ENCODE measurements at regions not wholly inside any gene's neighbourhood (a gene's known extent, or its start where the extent isn't known, plus 50 kb on each side); places are given as distances from the start of the nearest gene placed in this dataset.

DNA sequence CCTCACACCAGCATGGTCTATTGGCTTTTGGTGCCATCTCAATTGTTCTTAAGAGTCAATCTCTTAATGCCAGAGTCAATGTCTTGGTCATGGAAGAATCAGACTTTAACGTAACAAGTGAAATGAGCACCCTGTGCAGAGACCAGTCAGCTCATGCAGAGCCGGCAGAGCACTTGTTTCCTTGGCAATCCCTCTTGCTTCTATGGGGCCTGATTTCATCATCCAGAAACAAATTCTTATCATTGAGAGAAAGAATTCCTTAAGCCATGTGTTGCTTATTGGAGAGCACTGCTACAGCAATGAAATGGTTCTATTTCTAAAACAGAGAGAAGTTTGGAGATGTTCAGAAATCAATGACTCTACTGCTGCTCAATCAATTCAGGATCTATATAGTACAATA, 212.8 kb downstream of the IPMK start:
- no peaks in the 10 kb centered on the region for H3K9me3 Mint-ChIP-seq
- H3K4me3 Mint-ChIP-seq = no peak overlapping the region
- H3K27ac Mint-ChIP-seq = no peak overlapping the region
- H3K36me3 Mint-ChIP-seq (ENCODE audit: low read depth) = no peaks in the 10 kb centered on the region
- no peaks in the 10 kb centered on the region for H3K27me3 Mint-ChIP-seq
- no peaks in the 10 kb centered on the region for H3K4me1 Mint-ChIP-seq (ENCODE audit: low read depth)
- intact Hi-C loops (cut with micrococcal nuclease) = no loop called here

DNA sequence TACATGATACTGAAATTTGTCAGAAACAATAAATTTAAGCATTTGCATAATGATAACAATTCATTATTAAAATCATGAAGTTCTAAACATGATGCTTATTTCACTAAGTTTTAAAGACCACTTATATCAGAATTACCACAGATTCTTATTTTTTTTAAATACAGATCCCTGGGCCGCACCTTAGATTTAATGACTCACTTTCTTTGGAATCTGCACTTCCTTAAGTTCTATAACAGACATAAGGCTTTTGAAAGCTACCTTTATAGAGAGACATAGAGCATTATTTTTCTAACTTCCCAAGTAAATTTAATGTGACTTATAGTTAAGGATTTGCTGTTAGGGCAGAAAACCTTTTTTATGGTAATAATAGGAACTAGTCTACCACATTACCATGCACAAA, 214.9 kb downstream of the IPMK start:
- no peaks in the 10 kb centered on the region for H3K9me3 Mint-ChIP-seq
- no peak overlapping the region for H3K27ac Mint-ChIP-seq
- H3K36me3 Mint-ChIP-seq (ENCODE audit: low read depth) = no peaks in the 10 kb centered on the region
- no peak overlapping the region for H3K4me3 Mint-ChIP-seq
- no peaks in the 10 kb centered on the region for H3K4me1 Mint-ChIP-seq (ENCODE audit: low read depth)
- intact Hi-C loops (cut with micrococcal nuclease) = no loop called here
- no peaks in the 10 kb centered on the region for H3K27me3 Mint-ChIP-seq

DNA sequence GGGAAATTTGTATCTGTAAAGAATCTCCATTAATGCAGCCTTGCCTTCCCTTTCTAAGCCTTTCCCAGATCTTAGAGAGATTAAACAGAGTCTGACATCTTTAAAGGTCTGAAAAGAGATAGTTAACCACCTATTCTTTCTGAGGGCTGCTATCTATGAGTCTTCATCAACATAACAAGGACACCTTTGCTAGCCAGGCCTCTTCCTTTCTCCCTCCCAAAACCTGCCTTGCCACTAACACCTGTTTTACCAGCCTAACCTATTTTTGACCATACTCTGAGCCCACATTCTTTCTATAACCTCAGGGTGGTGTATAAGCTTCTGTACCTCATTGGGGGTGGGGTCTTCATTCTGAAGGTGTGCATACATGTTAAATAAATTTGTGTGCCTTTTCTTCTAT, 217.1 kb downstream of the IPMK start:
- H3K4me3 Mint-ChIP-seq = no peak overlapping the region
- no peaks in the 10 kb centered on the region for H3K27me3 Mint-ChIP-seq
- no peak overlapping the region for H3K27ac Mint-ChIP-seq
- intact Hi-C loops (cut with micrococcal nuclease) = no loop called here
- no peaks in the 10 kb centered on the region for H3K4me1 Mint-ChIP-seq (ENCODE audit: low read depth)
- H3K36me3 Mint-ChIP-seq (ENCODE audit: low read depth) = no peaks in the 10 kb centered on the region
- H3K9me3 Mint-ChIP-seq = no peaks in the 10 kb centered on the region

DNA sequence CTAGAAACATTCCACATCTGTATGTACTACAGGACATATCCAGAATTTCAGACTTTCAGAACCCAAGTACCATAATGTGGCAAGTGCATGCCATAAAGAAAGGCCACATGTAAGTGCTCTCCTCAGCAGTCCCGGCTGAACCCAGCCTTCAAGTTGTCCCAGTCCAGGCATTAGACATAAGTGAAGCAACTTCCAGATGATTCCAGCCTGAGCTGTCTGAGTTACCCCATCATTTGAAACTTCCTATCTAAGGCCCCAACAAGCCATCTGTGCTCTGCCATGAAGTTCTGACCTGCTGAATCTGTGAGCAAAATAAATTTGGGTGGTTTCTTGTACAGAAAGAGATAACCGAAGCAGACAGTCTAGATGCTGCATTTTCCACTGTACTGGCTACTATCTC, 218.8 kb downstream of the IPMK start:
- Mint-ChIP-seq H3K27ac (no peak overlapping the region), H3K9me3 (no peaks in the 10 kb centered on the region), H3K36me3 (ENCODE audit: low read depth) (no peaks in the 10 kb centered on the region), H3K4me1 (ENCODE audit: low read depth) (no peaks in the 10 kb centered on the region), H3K27me3 (no peaks in the 10 kb centered on the region), H3K4me3 (no peak overlapping the region)
- intact Hi-C loops (cut with micrococcal nuclease) = no loop called here

DNA sequence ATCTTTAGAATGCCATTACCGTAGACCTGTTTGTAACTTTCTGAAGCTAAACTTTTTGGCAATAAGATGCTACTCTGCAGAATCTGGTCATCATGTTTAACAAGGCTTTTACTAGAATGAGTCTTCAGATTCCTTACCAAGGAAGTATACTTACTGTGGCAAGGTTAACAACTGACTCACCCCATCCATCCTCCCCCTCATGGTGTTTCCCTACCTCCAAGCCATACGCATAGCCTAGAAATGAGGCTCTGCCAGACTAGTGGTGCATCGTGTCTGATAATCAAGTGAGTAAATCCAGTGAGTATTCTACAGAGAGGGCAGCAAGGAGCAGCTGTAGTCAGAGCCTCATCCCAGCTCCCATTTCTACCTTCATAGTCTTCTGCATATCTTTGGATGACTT, 223.6 kb downstream of the IPMK start:
- intact Hi-C loops (cut with micrococcal nuclease) = no loop called here
- Mint-ChIP-seq H3K27ac (no peak overlapping the region), H3K4me3 (no peak overlapping the region), H3K9me3 (peaks cover 9% of the 10 kb centered on the region), H3K36me3 (ENCODE audit: low read depth) (no peaks in the 10 kb centered on the region), H3K4me1 (ENCODE audit: low read depth) (no peaks in the 10 kb centered on the region), H3K27me3 (no peaks in the 10 kb centered on the region)

DNA sequence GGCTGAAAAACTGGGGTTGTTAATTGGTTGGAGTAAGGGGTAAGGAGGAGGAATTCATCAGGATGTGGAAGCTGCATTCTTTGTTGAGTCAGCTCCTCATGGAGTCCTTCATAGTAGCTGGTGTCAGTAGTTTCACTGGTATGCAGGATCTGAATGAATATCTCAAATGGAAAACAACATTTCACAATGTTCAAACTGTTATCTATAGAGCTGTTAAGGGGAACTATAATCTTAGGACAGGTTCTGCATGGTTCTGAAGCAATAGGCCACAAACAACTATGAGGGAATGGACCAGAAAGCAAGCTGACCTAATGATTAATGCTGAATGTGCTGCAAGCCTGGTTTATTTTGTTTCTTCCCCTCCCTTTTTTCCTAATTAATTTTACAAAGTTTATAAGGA, 225.8 kb downstream of the IPMK start:
- intact Hi-C loops (cut with micrococcal nuclease) = no loop called here
- Mint-ChIP-seq H3K4me3 (no peak overlapping the region), H3K27me3 (no peaks in the 10 kb centered on the region), H3K36me3 (ENCODE audit: low read depth) (no peaks in the 10 kb centered on the region), H3K9me3 (peaks cover 9% of the 10 kb centered on the region), H3K4me1 (ENCODE audit: low read depth) (no peaks in the 10 kb centered on the region), H3K27ac (no peak overlapping the region)

DNA sequence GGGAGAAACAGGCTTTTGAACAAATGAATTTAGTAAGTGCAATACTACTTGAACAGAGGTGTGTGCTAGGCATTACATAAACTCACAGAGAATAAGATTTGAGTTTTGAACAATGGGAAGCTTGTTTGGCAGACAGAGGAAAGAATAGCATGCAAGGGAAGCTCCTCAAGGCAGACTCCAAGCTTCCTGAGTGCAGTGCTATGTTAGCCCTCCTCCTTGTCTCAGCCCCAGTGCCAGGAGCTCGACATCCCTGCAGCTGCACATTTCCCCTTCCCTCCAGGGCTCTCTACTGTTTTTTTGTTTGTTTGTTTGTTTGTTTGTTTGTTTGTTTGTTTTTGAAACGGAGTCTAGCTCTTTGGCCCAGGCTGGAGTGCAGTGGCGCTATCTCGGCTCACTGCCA, 237.5 kb downstream of the IPMK start:
- intact Hi-C loops (cut with micrococcal nuclease) = no loop called here
- Mint-ChIP-seq H3K36me3 (ENCODE audit: low read depth) (no peaks in the 10 kb centered on the region), H3K9me3 (no peaks in the 10 kb centered on the region), H3K27ac (no peak overlapping the region), H3K4me3 (no peak overlapping the region), H3K4me1 (ENCODE audit: low read depth) (no peaks in the 10 kb centered on the region), H3K27me3 (no peaks in the 10 kb centered on the region)

DNA sequence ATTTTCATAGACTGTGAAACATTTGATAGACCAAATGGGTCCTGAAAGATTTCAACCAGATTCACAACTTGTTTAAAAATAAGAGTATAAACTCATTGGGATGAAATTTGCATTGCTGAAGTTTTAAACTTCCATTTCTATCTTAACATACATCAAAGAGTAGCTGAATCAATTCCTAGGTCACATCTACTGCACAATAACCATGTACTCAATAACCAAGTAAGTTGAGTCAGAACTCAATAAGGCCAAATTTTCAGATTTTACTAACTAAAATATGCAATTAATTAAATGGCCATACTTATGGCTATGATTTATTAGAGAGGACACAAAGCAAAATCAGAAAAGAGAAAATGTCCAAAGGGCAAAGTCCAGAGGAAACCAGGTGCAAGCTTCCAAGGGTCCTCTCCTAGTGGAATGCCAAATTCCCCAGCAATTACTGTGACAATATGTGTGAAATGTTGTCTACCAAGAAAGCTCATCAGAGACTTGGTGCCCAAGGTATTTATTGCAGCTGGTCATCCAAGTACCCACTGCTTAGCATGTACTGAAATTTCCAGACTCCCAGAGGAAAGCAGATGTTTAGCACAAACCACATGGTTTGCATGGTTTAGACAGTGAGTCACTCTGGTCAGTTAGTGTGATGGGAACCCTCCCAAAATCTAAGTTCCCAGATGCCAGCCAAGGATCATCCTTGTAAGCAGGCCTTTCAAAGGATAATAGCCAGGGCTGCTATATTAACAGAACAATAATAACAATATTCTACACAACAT, 238.9 kb downstream of the IPMK start:
- Mint-ChIP-seq H3K36me3 (ENCODE audit: low read depth) (no peaks in the 10 kb centered on the region), H3K9me3 (no peaks in the 10 kb centered on the region), H3K27me3 (no peaks in the 10 kb centered on the region), H3K27ac (no peak overlapping the region), H3K4me1 (ENCODE audit: low read depth) (no peaks in the 10 kb centered on the region), H3K4me3 (no peak overlapping the region)
- intact Hi-C loops (cut with micrococcal nuclease) = no loop called here

DNA sequence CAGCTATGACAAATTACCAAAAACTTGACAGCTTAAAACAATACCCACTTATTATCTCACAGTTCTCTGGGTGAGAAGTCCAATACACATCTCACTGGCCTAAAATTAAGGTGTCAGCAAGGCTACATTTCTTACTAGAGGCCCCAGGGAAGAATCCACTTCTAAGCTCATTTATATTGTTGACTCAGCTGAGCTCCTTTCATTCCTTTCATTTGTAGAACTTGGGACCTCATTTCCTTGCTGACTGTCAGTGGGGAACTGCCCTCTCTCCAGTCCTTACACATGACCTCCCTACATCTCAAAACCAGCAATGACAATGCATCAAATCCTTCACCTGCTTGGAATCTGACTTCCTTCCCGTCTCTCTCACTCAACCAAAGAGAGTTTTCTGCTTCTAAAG, 240.3 kb downstream of the IPMK start:
- no peaks in the 10 kb centered on the region for H3K36me3 Mint-ChIP-seq (ENCODE audit: low read depth)
- H3K9me3 Mint-ChIP-seq = peaks cover 2% of the 10 kb centered on the region
- no peak overlapping the region for H3K4me3 Mint-ChIP-seq
- no peaks in the 10 kb centered on the region for H3K4me1 Mint-ChIP-seq (ENCODE audit: low read depth)
- H3K27ac Mint-ChIP-seq = no peak overlapping the region
- intact Hi-C loops (cut with micrococcal nuclease) = no loop called here
- no peaks in the 10 kb centered on the region for H3K27me3 Mint-ChIP-seq

DNA sequence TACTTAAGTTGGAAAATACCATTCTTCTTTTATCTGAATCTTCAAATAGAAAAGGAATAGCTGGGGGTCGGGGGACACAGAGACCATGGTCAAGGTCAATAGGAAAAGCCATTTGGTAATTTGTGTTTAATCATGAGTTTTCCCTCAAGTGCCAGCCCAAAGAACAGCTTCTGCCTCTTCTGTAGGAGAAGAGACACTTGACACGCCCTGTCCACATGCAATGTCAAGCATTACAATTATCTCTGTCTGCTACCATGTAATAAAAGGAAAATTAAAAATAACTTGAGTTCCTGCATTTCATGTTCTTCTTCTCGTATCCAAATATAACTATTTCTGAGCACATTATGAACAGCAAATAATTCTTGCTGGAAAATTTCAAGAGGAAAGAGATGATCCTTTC, 241.7 kb downstream of the IPMK start:
- intact Hi-C loops (cut with micrococcal nuclease) = no loop called here
- H3K9me3 Mint-ChIP-seq = peaks cover 14% of the 10 kb centered on the region
- no peaks in the 10 kb centered on the region for H3K4me1 Mint-ChIP-seq (ENCODE audit: low read depth)
- no peaks in the 10 kb centered on the region for H3K27me3 Mint-ChIP-seq
- no peaks in the 10 kb centered on the region for H3K36me3 Mint-ChIP-seq (ENCODE audit: low read depth)
- H3K4me3 Mint-ChIP-seq = no peak overlapping the region
- H3K27ac Mint-ChIP-seq = no peak overlapping the region

DNA sequence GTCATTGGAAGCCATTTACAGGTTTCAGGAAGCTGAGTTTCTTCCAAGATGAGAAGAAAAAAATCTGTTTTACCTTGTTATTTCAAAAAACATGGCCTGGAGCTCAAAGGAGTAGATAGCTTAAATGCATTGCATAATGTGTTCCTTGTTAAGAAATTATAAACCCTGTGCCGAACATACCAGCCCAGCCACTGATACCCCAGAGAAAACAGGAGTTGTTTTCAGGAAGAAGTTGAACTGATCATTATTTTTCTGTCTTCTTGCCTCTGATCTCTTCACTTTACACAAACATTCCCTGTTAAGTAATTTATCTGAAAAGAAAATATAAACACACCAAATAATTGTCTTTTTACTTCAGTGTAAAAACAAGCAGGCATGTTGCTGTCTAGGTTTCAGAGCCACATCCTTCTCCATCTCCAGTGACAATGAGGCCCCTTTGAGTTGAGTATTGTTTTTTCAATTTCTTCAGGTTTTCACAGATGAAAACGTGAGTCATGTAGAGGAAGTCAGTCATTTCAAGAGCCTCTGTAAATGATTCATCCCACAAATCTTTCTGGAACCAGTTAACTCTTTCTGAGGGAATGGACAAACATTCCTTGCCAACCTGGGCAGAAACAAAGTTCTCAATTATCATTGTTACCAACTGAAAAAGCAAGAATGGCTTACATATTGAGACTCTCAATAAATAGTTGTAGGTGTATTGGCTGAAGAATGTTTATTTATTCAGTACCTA, 244.2 kb downstream of the IPMK start:
- no peaks in the 10 kb centered on the region for H3K27me3 Mint-ChIP-seq
- intact Hi-C loops (cut with micrococcal nuclease) = no loop called here
- H3K36me3 Mint-ChIP-seq (ENCODE audit: low read depth) = no peaks in the 10 kb centered on the region
- no peak overlapping the region for H3K27ac Mint-ChIP-seq
- H3K4me3 Mint-ChIP-seq = no peak overlapping the region
- peaks cover 24% of the 10 kb centered on the region for H3K9me3 Mint-ChIP-seq
- no peaks in the 10 kb centered on the region for H3K4me1 Mint-ChIP-seq (ENCODE audit: low read depth)

DNA sequence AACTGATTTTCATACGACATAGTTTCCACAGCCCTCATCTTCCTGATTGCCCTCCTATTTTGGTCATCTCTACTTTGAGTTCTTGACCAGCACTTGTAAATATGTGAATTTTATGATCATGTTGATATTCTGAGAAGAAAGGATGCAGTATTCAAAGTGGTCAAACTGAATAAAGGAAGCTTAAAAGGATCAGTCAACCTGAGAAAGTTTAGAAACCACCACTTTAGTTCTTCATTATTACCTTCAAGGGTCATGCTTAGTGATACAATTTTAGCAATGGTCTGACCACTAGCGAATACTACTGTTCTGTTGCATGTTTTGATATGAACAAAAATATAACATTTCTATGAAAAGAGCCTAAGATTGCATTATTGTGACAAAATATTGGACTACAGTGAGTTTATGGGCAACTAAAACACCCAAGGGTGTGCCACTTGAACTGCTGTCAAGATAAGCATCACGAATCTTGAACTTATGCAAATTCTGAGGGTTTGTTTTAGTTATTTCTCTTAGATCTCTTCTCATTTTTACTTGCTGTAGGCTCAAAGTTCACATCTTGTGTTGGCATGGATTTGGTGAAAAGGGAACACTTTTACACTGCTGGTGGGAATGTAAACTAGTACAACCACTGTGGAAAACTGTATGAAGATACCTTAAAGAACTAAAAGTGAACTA, 247.7 kb downstream of the IPMK start:
- Mint-ChIP-seq H3K36me3 (ENCODE audit: low read depth) (no peaks in the 10 kb centered on the region), H3K4me1 (ENCODE audit: low read depth) (no peaks in the 10 kb centered on the region), H3K27me3 (no peaks in the 10 kb centered on the region), H3K4me3 (no peak overlapping the region), H3K27ac (no peak overlapping the region), H3K9me3 (peaks cover 24% of the 10 kb centered on the region)
- intact Hi-C loops (cut with micrococcal nuclease) = no loop called here

DNA sequence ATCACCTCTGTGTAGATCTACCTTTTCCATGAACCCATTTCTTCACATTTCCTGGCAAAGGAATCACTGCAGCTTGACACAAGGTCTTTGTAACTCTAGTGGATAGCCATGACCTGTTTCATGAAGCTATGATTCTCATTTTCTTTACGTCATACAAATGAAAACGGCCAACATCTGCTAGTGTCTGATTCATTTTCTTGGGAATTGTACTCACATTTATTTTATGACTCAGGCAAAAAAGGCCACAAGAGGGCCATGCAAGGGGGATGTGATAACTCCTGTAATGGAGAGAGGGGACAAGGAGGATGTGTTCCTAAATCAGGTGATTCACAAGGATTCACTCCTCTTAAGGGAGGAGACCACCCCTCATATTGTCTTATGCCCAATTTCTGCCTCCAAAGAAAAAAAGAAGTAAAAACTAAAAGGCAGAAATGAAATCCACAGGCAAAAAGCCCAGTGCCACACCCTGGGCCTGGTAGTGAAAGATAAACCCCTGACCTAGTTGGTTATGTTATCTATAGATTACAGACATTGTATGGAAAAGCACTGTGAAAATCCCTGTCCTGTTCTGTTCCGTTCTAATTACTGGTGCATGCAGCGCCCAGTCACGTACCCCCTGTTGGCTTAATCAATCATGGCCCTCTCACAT, 249.9 kb downstream of the IPMK start:
- Mint-ChIP-seq H3K4me3 (no peak overlapping the region), H3K4me1 (ENCODE audit: low read depth) (no peaks in the 10 kb centered on the region), H3K9me3 (peaks cover 24% of the 10 kb centered on the region), H3K27me3 (no peaks in the 10 kb centered on the region), H3K36me3 (ENCODE audit: low read depth) (no peaks in the 10 kb centered on the region), H3K27ac (no peak overlapping the region)
- intact Hi-C loops (cut with micrococcal nuclease) = no loop called here

DNA sequence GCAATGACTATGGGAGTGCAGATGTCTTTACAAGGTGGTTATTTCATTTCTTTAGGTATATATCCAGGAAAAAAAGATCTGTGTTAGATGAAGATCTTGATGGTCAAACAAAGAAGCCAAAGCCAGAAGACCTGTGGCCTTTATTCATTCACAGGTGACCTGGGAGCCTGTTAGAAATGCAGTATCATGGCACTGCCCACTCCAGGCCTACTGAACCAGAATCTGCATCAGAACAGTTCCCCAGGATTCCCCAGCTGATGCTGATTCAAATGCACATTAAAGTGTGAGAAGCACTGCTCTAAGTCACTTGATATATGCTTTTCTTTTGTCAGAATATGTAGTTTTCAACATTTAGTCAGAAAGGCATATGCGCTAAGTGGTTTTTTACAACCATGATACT, 251.1 kb downstream of the IPMK start:
- Mint-ChIP-seq H3K4me1 (ENCODE audit: low read depth) (no peaks in the 10 kb centered on the region), H3K4me3 (no peak overlapping the region), H3K36me3 (ENCODE audit: low read depth) (no peaks in the 10 kb centered on the region), H3K9me3 (peaks cover 14% of the 10 kb centered on the region), H3K27me3 (no peaks in the 10 kb centered on the region), H3K27ac (no peak overlapping the region)
- intact Hi-C loops (cut with micrococcal nuclease) = no loop called here

Measured in dendritic cell treated with granulocyte-macrophage colony-stimulating factor and Interleukin-4, amounts not matched to agents 40 ng/mL and 50 ng/mL, for 4 days (primary cell).